SK-N-SH treated with all-trans-retinoic acid at 6 μM for 48 hours (cell line): ENCODE measurements at regions not wholly inside any gene's neighbourhood (a gene's known extent, or its start where the extent isn't known, plus 50 kb on each side); places are given as distances from the start of the nearest gene placed in this dataset.

ENCODE experiments used
- ATAC-seq: fragments of 200-7000 bp; cut with Tn5 transposase; 3 replicates; pipeline ENCODE4 v1.9.1; 2020; ENCODE audit warnings: mild to moderate bottlenecking, moderate library complexity
- ARNTL ChIP-seq: fragments of 450-650 bp; formaldehyde crosslinking; IDR thresholded peaks from 2 replicates; pipeline ENCODE4 v1.5.0; 2020; ENCODE audit warnings: low read depth, mild to moderate bottlenecking, moderate library complexity, borderline replicate concordance
- BACH2 ChIP-seq: fragments of 250-450 bp; sonication (Bioruptor Pico); IDR thresholded peaks from 2 replicates; pipeline ENCODE4 v1.9.0; 2021; ENCODE audit warnings: mild to moderate bottlenecking, borderline replicate concordance
- CREB5 ChIP-seq: fragments of 250-450 bp; sonication (Bioruptor Pico); IDR thresholded peaks from 2 replicates; pipeline ENCODE4 v1.5.1; 2020; ENCODE audit warnings: low read depth, mild to moderate bottlenecking, moderate library complexity
- CSDC2 ChIP-seq: fragments of 250-450 bp; sonication (Bioruptor Pico); IDR thresholded peaks from 2 replicates; pipeline ENCODE4 v1.5.0; 2020; ENCODE audit warnings: mild to moderate bottlenecking, moderate library complexity
- CSRNP3 ChIP-seq: fragments of 250-450 bp; sonication (Bioruptor Pico); IDR thresholded peaks from 2 replicates; pipeline ENCODE4 v1.5.1; 2021; ENCODE audit warnings: mild to moderate bottlenecking, moderate library complexity
- ESRRG ChIP-seq: fragments of 250-450 bp; sonication (Bioruptor Pico); IDR thresholded peaks from 2 replicates; pipeline ENCODE4 v1.6.1; 2021; ENCODE audit warnings: mild to moderate bottlenecking
- GLIS3 ChIP-seq: fragments of 250-450 bp; sonication (Bioruptor Pico); IDR thresholded peaks from 2 replicates; pipeline ENCODE4 v1.5.0; 2020; ENCODE audit warnings: mild to moderate bottlenecking, moderate library complexity
- ISL1 ChIP-seq: fragments of 250-450 bp; sonication (Bioruptor Pico); IDR thresholded peaks from 2 replicates; pipeline ENCODE4 v2.1.2; 2022; ENCODE audit warnings: mild to moderate bottlenecking, moderate library complexity
- OSR1 ChIP-seq: fragments of 250-450 bp; sonication (Bioruptor Pico); IDR thresholded peaks from 2 replicates; pipeline ENCODE4 v1.8.0; 2022; ENCODE audit warnings: moderate library complexity, mild to moderate bottlenecking, inconsistent platforms
- PATZ1 ChIP-seq: fragments of 250-450 bp; sonication (Bioruptor Pico); IDR thresholded peaks from 2 replicates; pipeline ENCODE4 v1.8.0; 2020; ENCODE audit warnings: mild to moderate bottlenecking, moderate library complexity, borderline replicate concordance
- POU6F1 ChIP-seq: fragments of 250-450 bp; sonication (Bioruptor Pico); IDR thresholded peaks from 2 replicates; pipeline ENCODE4 v1.8.0; 2021; ENCODE audit warnings: low read depth, mild to moderate bottlenecking, moderate library complexity, borderline replicate concordance
- PPARA ChIP-seq: fragments of 250-450 bp; sonication (Bioruptor Pico); IDR thresholded peaks from 2 replicates; pipeline ENCODE4 v1.5.0; 2020; ENCODE audit warnings: mild to moderate bottlenecking, borderline replicate concordance
- RARB ChIP-seq: fragments of 250-450 bp; sonication (Bioruptor Pico); IDR thresholded peaks from 2 replicates; pipeline ENCODE4 v1.8.0; 2021; ENCODE audit warnings: mild to moderate bottlenecking, moderate library complexity
- SNAI2 ChIP-seq: fragments of 250-450 bp; sonication (Bioruptor Pico); IDR thresholded peaks from 2 replicates; pipeline ENCODE4 v1.5.0; 2020; ENCODE audit warnings: mild to moderate bottlenecking, moderate library complexity
- TCF4 ChIP-seq: fragments of 250-450 bp; sonication (Bioruptor Pico); IDR thresholded peaks from 2 replicates; pipeline ENCODE4 v1.8.0; 2021; ENCODE audit warnings: mild to moderate bottlenecking, moderate library complexity, borderline replicate concordance
- TOX ChIP-seq: fragments of 250-450 bp; sonication (Bioruptor Pico); IDR thresholded peaks from 2 replicates; pipeline ENCODE4 v1.8.0; 2021; ENCODE audit warnings: mild to moderate bottlenecking, moderate library complexity, borderline replicate concordance
- TSHZ2 ChIP-seq: fragments of 250-450 bp; sonication (Bioruptor Pico); IDR thresholded peaks from 2 replicates; pipeline ENCODE4 v1.5.0; 2020; ENCODE audit warnings: mild to moderate bottlenecking, moderate library complexity
- ZC3H10 ChIP-seq: fragments of 250-450 bp; sonication (Bioruptor Pico); IDR thresholded peaks from 2 replicates; pipeline ENCODE4 v1.5.1; 2021; ENCODE audit warnings: mild to moderate bottlenecking, moderate library complexity
- ZFP3 ChIP-seq: fragments of 250-450 bp; sonication (Bioruptor Pico); IDR thresholded peaks from 2 replicates; pipeline ENCODE4 v1.5.0; 2020; ENCODE audit warnings: mild to moderate bottlenecking, moderate library complexity
- ZFP30 ChIP-seq: fragments of 450-650 bp; formaldehyde crosslinking; IDR thresholded peaks from 2 replicates; pipeline ENCODE4 v1.5.0; 2022; ENCODE audit warnings: mild to moderate bottlenecking, moderate library complexity
- ZNF565 ChIP-seq: fragments of 450-650 bp; formaldehyde crosslinking; conservative IDR thresholded peaks from 2 replicates; pipeline ENCODE4 v1.5.0; 2020; ENCODE audit warnings: low read depth, mild to moderate bottlenecking, moderate library complexity
- ZNF70 ChIP-seq: fragments of 450-650 bp; formaldehyde crosslinking; IDR thresholded peaks from 2 replicates; pipeline ENCODE4 v1.5.0; 2020; ENCODE audit warnings: mild to moderate bottlenecking, moderate library complexity
- ZNF8 ChIP-seq: fragments of 450-650 bp; formaldehyde crosslinking; IDR thresholded peaks from 2 replicates; pipeline ENCODE4 v1.5.0; 2020; ENCODE audit warnings: mild to moderate bottlenecking, moderate library complexity

GRCh38 chr2:122032264-122032645, 276.8 kb downstream of the TSN start (continued):
- no peak for TF ChIP-seq ARNTL (CRISPR knock-in tag)

- TF ChIP-seq BACH2 (CRISPR knock-in tag) (no peak), CSDC2 (no peak), GLIS3 (CRISPR knock-in tag) (no peak), ZC3H10 (CRISPR knock-in tag) (no peak)
- ATAC-seq, result no peak
Observed at GRCh38 chr2:122033778-122034177, 278.3 kb downstream of the TSN start.

GRCh38 chr2:122034344-122034743, 278.9 kb downstream of the TSN start:
- TF ChIP-seq ZNF565 (CRISPR knock-in tag) (no peak), RARB (no peak), CREB5 (CRISPR knock-in tag) (no peak), OSR1 (CRISPR knock-in tag) (no peak), POU6F1 (CRISPR knock-in tag) (no peak), ZFP30 (no peak), ZNF8 (CRISPR knock-in tag) (no peak), PPARA (CRISPR knock-in tag) (no peak), ARNTL (CRISPR knock-in tag) (no peak), ZFP3 (CRISPR knock-in tag) (no peak)
- ATAC-seq, result no peak

- no peak for ATAC-seq
Observed at GRCh38 chr2:122034777-122035176, 279.3 kb downstream of the TSN start.

More at GRCh38 chr2:122034777-122035176, 279.3 kb downstream of the TSN start:
- no peak for TF ChIP-seq SNAI2 (CRISPR knock-in tag)
- no peak for TF ChIP-seq CREB5 (CRISPR knock-in tag)
- no peak for TF ChIP-seq ZFP30
- no peak for TF ChIP-seq ZNF565 (CRISPR knock-in tag)
- no peak for TF ChIP-seq POU6F1 (CRISPR knock-in tag)
- no peak for TF ChIP-seq PATZ1 (CRISPR knock-in tag)
- TF ChIP-seq CSRNP3 (CRISPR knock-in tag), result no peak
- TF ChIP-seq RARB, result no peak
- no peak for TF ChIP-seq GLIS3 (CRISPR knock-in tag)
- no peak for TF ChIP-seq ARNTL (CRISPR knock-in tag)
- no peak for TF ChIP-seq ISL1 (CRISPR knock-in tag)
- no peak for TF ChIP-seq ZNF70
- TF ChIP-seq BACH2 (CRISPR knock-in tag), result no peak
- TF ChIP-seq TCF4, result no peak
- TF ChIP-seq TSHZ2 (CRISPR knock-in tag), result no peak
- no peak for TF ChIP-seq ESRRG
- TF ChIP-seq CSDC2, result no peak
- no peak for TF ChIP-seq ZC3H10 (CRISPR knock-in tag)
- TF ChIP-seq TOX, result no peak
- no peak for TF ChIP-seq PPARA (CRISPR knock-in tag)
- TF ChIP-seq, all 23 proteins: peak for 0
